ENCODE measurements at regions not wholly inside any gene's neighbourhood (a gene's known extent, or its start where the extent isn't known, plus 50 kb on each side); places are given as distances from the start of the nearest gene placed in this dataset.

DNA sequence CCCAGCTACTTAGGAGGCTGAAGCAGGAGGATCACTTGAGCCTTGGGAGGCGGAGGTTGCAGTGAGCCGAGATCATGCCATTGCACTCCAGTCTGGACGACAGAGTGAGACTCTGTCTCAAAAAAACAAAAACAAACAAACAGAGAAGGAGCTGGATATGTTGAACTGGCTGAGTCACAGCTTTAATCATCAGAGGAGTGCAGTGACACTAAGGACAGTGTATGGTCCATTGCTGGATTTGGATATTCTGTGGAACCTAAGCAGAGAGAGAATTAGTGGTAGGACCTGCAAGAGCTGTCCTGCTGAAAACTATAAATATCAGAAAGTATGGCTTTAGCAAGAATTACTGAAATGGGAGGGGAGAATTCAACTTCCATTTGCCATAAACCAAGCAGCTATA is 163.0 kb upstream of the PELI2 start:
- Histone ChIP-seq H3K9ac (ENCODE audit: low read length in 5 of 5) (no peak overlapping the region), H3K4me1 (ENCODE audit: control insufficient read depth in 5 of 5, insufficient read depth in 5 of 5, low read length in 5 of 5) (no peaks in the 10 kb centered on the region)

DNA sequence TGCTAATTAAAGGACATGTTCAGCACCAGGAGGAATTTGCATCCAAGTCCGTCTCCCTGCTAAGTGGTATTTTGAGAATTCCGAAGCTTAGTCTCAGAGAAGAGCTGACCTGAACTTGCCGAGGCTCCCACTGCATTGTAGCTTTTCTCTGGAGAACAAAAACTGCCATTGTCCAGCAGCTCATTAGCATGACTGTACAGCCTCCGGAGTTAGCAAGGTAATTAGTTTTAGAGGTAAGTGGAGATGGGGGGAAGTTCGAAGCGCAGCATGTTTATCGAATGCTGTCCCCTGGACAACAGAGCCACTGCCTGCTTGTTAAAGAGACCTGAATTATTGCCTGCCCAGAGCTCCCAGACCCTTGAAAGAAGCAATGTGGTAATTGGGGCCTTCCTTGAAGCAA is 160.3 kb upstream of the PELI2 start:
- Histone ChIP-seq H3K4me1 (ENCODE audit: control insufficient read depth in 5 of 5, insufficient read depth in 5 of 5, low read length in 5 of 5) (no peaks in the 10 kb centered on the region), H3K9me3 (ENCODE audit: control insufficient read depth in 5 of 5, low read length in 5 of 5) (no peaks in the 10 kb centered on the region), H3K27me3 (ENCODE audit: control insufficient read depth in 5 of 5, insufficient read depth in 4 of 5, low read length in 5 of 5) (peaks cover 0 to 5% (median 0%) of the 10 kb centered on the region in 5 donors), H3K27ac (ENCODE audit: low read depth, low read length) (no peak overlapping the region), H3K4me3 (ENCODE audit: low read depth in 1 of 5, low read length in 5 of 5) (no peak overlapping the region), H3K9ac (ENCODE audit: low read length in 5 of 5) (no peak overlapping the region), H3K36me3 (ENCODE audit: control insufficient read depth in 5 of 5, insufficient read depth in 5 of 5, low read length in 5 of 5) (no peaks in the 10 kb centered on the region)

More for the DNA sequence above, 163.0 kb upstream of the PELI2 start:
- H3K27me3 ChIP-seq (ENCODE audit: control insufficient read depth in 5 of 5, insufficient read depth in 4 of 5, low read length in 5 of 5), result peaks cover 0 to 5% (median 0%) of the 10 kb centered on the region in 5 donors
- no peak overlapping the region for H3K4me3 ChIP-seq (ENCODE audit: low read depth in 1 of 5, low read length in 5 of 5)
- H3K9me3 ChIP-seq (ENCODE audit: control insufficient read depth in 5 of 5, low read length in 5 of 5), result no peaks in the 10 kb centered on the region
- H3K36me3 ChIP-seq (ENCODE audit: control insufficient read depth in 5 of 5, insufficient read depth in 5 of 5, low read length in 5 of 5), result no peaks in the 10 kb centered on the region
- H3K27ac ChIP-seq (ENCODE audit: low read depth, low read length), result no peak overlapping the region

DNA sequence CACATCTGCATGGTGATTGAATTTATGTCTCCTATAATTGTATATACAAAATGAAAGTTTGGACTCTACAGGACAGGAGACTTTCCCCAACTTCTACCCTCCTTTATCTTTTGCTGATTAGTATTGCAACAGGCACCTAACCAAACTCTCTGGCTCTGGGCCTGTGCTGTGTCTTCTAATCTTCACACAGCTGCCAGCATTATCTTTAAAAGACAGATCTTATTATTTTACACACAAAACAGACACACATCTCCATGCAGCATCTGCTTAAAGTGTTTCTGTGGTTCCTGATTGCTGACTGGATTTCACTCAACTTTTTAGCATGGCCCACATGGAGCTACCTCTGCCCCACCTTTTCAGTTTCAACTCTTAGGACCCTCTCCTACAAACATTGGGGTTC is 154.9 kb upstream of the PELI2 start:
- H3K9ac ChIP-seq (ENCODE audit: low read length in 5 of 5), result no peak overlapping the region
- H3K4me1 ChIP-seq (ENCODE audit: control insufficient read depth in 5 of 5, insufficient read depth in 5 of 5, low read length in 5 of 5), result no peaks in the 10 kb centered on the region
- no peak overlapping the region for H3K27ac ChIP-seq (ENCODE audit: low read depth, low read length)
- H3K36me3 ChIP-seq (ENCODE audit: control insufficient read depth in 5 of 5, insufficient read depth in 5 of 5, low read length in 5 of 5), result no peaks in the 10 kb centered on the region
- H3K9me3 ChIP-seq (ENCODE audit: control insufficient read depth in 5 of 5, low read length in 5 of 5), result no peaks in the 10 kb centered on the region
- H3K4me3 ChIP-seq (ENCODE audit: low read depth in 1 of 5, low read length in 5 of 5), result no peak overlapping the region
- no peaks in the 10 kb centered on the region for H3K27me3 ChIP-seq (ENCODE audit: control insufficient read depth in 5 of 5, insufficient read depth in 4 of 5, low read length in 5 of 5)

DNA sequence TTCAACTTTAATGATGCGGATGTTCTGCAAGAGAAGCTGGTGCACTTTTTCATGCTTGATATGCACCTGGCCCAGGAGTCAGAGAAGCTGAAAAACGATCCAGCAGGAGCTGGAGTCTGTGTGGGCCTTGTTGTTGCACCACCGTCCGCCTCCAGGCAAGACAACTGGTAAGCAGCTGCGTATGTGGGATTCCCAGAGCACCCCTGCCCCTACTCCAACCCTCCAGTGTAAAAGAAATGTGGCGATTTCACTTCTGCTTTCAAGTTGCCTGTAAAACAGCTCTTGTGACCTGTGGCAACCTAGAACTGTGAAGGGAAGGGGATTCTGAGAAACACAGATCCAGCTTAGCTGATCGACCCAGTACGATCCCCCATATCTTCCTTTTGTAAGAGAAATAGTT is 154.1 kb upstream of the PELI2 start:
- Histone ChIP-seq H3K4me3 (ENCODE audit: low read depth in 1 of 5, low read length in 5 of 5) (no peak overlapping the region), H3K9ac (ENCODE audit: low read length in 5 of 5) (no peak overlapping the region), H3K4me1 (ENCODE audit: control insufficient read depth in 5 of 5, insufficient read depth in 5 of 5, low read length in 5 of 5) (no peaks in the 10 kb centered on the region), H3K9me3 (ENCODE audit: control insufficient read depth in 5 of 5, low read length in 5 of 5) (no peaks in the 10 kb centered on the region), H3K27ac (ENCODE audit: low read depth, low read length) (no peak overlapping the region), H3K36me3 (ENCODE audit: control insufficient read depth in 5 of 5, insufficient read depth in 5 of 5, low read length in 5 of 5) (no peaks in the 10 kb centered on the region), H3K27me3 (ENCODE audit: control insufficient read depth in 5 of 5, insufficient read depth in 4 of 5, low read length in 5 of 5) (no peaks in the 10 kb centered on the region)

DNA sequence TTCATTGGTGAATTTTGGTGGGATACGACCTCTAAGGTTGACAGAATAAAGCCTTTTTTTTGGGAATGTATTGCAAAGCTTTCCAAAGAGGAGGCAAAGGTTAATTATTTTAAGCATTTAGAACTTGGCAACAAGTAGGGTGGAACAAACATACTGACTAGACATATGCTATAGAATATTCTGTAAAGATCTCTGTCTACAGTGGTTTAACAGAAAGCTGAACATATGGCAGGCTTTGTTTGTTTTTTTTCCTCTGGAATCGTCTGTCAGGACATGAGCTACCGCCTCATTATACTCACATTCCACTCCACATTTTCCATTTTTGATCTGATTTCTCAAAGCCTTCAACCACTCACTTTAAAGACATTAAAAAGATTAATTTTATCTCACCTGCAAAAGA is 153.4 kb upstream of the PELI2 start:
- no peaks in the 10 kb centered on the region for H3K4me1 ChIP-seq (ENCODE audit: control insufficient read depth in 5 of 5, insufficient read depth in 5 of 5, low read length in 5 of 5)
- H3K9ac ChIP-seq (ENCODE audit: low read length in 5 of 5), result no peak overlapping the region
- H3K4me3 ChIP-seq (ENCODE audit: low read depth in 1 of 5, low read length in 5 of 5), result no peak overlapping the region
- no peak overlapping the region for H3K27ac ChIP-seq (ENCODE audit: low read depth, low read length)
- no peaks in the 10 kb centered on the region for H3K9me3 ChIP-seq (ENCODE audit: control insufficient read depth in 5 of 5, low read length in 5 of 5)
- H3K36me3 ChIP-seq (ENCODE audit: control insufficient read depth in 5 of 5, insufficient read depth in 5 of 5, low read length in 5 of 5), result no peaks in the 10 kb centered on the region
- no peaks in the 10 kb centered on the region for H3K27me3 ChIP-seq (ENCODE audit: control insufficient read depth in 5 of 5, insufficient read depth in 4 of 5, low read length in 5 of 5)

DNA sequence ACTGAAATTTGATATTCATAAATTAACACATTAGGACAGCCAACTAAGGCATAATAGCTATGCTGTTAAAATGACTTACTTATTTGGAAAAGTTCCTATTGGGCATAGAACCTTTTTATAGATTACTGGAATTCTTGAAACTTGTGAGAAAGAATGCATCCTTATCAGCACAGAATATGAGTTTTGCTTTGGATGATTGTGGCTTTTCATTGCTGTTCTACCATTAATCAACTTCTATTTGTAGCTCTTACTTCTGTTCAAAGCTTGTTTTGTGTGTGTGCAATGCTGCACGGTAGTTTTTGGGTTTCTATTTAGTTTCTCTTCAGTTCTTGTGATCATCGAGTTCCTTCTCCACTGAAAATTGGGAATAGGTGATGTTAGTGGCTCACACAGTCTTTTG is 152.4 kb upstream of the PELI2 start:
- H3K9ac ChIP-seq (ENCODE audit: low read length in 5 of 5), result no peak overlapping the region
- H3K36me3 ChIP-seq (ENCODE audit: control insufficient read depth in 5 of 5, insufficient read depth in 5 of 5, low read length in 5 of 5), result no peaks in the 10 kb centered on the region

DNA sequence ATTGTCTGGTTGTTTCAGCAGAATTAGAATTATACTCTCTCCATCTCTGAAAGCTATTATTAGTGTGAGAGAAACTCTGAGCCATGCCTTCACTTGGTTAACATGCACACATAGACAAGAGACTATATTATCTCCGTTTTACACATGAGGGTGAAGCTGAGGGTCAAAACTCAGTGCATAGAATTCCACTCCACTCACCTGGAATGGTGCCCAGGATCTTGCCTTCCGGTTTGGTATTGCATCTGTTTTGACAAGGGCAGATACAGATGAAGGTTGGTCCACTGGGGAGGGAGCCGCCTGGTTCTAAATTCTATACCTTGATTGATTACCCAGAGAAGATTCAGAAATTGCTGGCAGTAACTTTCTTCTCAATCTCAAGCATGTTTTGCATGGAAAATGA is 149.5 kb upstream of the PELI2 start:
- H3K4me1 ChIP-seq (ENCODE audit: control insufficient read depth in 5 of 5, insufficient read depth in 5 of 5, low read length in 5 of 5), result no peaks in the 10 kb centered on the region
- no peaks in the 10 kb centered on the region for H3K36me3 ChIP-seq (ENCODE audit: control insufficient read depth in 5 of 5, insufficient read depth in 5 of 5, low read length in 5 of 5)
- no peaks in the 10 kb centered on the region for H3K9me3 ChIP-seq (ENCODE audit: control insufficient read depth in 5 of 5, low read length in 5 of 5)
- H3K9ac ChIP-seq (ENCODE audit: low read length in 5 of 5), result no peak overlapping the region
- no peak overlapping the region for H3K27ac ChIP-seq (ENCODE audit: low read depth, low read length)
- no peaks in the 10 kb centered on the region for H3K27me3 ChIP-seq (ENCODE audit: control insufficient read depth in 5 of 5, insufficient read depth in 4 of 5, low read length in 5 of 5)
- H3K4me3 ChIP-seq (ENCODE audit: low read depth in 1 of 5, low read length in 5 of 5), result no peak overlapping the region

More for the DNA sequence above, 152.4 kb upstream of the PELI2 start:
- Histone ChIP-seq H3K4me3 (ENCODE audit: low read depth in 1 of 5, low read length in 5 of 5) (no peak overlapping the region), H3K27me3 (ENCODE audit: control insufficient read depth in 5 of 5, insufficient read depth in 4 of 5, low read length in 5 of 5) (no peaks in the 10 kb centered on the region), H3K4me1 (ENCODE audit: control insufficient read depth in 5 of 5, insufficient read depth in 5 of 5, low read length in 5 of 5) (no peaks in the 10 kb centered on the region), H3K27ac (ENCODE audit: low read depth, low read length) (no peak overlapping the region), H3K9me3 (ENCODE audit: control insufficient read depth in 5 of 5, low read length in 5 of 5) (no peaks in the 10 kb centered on the region)

DNA sequence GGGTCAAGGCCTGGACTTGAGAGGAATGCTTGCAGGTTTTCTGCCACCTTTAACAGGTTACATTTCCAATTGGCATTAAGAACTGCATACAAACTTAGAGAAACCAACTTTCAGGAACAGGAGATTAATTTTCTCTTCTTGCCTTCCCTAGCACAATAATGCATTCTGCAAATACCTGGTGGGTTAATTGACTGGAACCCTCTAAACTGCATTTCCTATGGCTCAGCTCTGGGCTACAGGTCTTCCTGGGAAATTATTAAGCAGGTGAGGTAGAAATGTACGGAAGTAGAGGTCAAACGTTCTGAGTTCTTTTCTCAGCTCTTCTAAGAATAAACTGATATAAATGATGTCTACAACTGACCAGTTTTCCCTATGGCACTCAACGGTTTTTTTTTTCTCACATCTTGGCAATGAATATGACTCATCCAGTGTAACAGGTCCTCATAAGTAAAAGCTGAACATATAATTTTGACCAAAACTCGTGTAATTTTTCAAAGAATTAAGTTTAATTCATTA is 144.9 kb upstream of the PELI2 start:
- no peak overlapping the region for H3K9ac ChIP-seq (ENCODE audit: low read length in 5 of 5)
- no peaks in the 10 kb centered on the region for H3K36me3 ChIP-seq (ENCODE audit: control insufficient read depth in 5 of 5, insufficient read depth in 5 of 5, low read length in 5 of 5)
- H3K4me3 ChIP-seq (ENCODE audit: low read depth in 1 of 5, low read length in 5 of 5), result no peak overlapping the region
- H3K4me1 ChIP-seq (ENCODE audit: control insufficient read depth in 5 of 5, insufficient read depth in 5 of 5, low read length in 5 of 5), result no peaks in the 10 kb centered on the region
- H3K27ac ChIP-seq (ENCODE audit: low read depth, low read length), result no peak overlapping the region
- H3K27me3 ChIP-seq (ENCODE audit: control insufficient read depth in 5 of 5, insufficient read depth in 4 of 5, low read length in 5 of 5), result no peaks in the 10 kb centered on the region
- H3K9me3 ChIP-seq (ENCODE audit: control insufficient read depth in 5 of 5, low read length in 5 of 5), result no peaks in the 10 kb centered on the region

DNA sequence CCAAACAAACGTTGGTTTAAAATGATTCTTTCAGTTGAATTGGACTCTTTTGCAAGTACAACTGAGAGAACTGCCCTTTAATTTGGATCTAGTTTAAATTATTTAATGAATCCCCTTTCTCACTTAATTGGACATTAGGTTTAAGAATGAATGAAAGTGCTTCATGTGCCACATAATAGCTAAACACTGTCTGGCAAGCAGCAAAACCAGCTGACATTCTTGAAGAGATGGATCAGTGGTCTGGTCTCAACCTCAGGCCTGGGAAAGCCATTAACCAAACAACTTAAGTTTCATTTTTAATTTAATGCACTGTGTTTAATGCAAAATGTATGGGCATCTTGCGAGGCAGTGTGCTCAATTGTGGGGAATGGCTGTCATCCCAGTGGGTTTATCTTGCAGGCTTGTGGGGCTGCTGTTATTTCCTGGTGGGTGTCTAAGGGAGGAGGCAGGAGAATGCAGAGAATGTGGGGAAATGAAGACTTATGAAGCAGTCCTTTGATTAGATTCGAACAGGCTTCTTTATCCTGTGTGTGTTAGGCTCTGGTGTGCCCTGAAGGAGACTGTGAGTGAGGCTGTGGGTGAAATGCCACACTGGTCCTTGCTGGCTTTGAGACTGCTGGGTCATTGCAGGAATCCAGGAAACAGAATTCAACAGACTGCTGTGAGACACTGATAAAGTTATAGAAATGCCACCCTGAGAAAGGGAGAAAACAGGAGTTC is 144.1 kb upstream of the PELI2 start:
- no peak overlapping the region for H3K27ac ChIP-seq (ENCODE audit: low read depth, low read length)

DNA sequence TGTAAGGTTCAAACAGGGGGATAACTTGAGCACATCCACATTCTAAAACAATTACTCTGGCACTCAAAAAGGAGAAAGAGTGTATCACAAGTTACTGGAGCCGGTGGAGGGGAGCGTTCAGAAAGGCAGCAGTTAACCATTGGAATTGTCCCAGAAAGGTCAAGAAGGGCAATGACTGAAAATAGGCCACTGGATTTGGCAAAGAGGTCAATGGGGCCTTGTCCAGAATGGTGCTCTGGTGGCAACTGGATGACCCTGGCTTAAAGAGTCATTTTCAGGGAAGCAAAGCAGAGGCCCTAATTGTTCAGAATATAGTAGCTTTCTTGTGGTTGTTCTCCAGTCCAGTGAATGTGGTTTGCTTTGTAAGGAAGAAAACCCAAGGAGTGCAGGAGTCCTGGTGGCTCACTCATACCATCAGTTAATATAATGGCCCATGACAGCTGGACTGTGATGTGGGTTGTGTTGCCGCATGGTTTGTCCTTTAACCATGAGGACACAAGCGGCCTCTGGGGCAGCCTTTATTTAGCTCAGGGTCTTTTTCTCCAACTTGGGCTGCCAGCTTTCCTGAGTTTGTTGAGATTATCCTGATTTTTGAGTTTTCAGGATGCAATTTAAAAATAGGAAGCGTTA is 142.8 kb upstream of the PELI2 start:
- Histone ChIP-seq H3K27me3 (ENCODE audit: control insufficient read depth in 5 of 5, insufficient read depth in 4 of 5, low read length in 5 of 5) (no peaks in the 10 kb centered on the region), H3K27ac (ENCODE audit: low read depth, low read length) (no peak overlapping the region), H3K4me1 (ENCODE audit: control insufficient read depth in 5 of 5, insufficient read depth in 5 of 5, low read length in 5 of 5) (no peaks in the 10 kb centered on the region)

More for the DNA sequence above, 144.1 kb upstream of the PELI2 start:
- Histone ChIP-seq H3K9me3 (ENCODE audit: control insufficient read depth in 5 of 5, low read length in 5 of 5) (no peaks in the 10 kb centered on the region), H3K9ac (ENCODE audit: low read length in 5 of 5) (no peak overlapping the region), H3K36me3 (ENCODE audit: control insufficient read depth in 5 of 5, insufficient read depth in 5 of 5, low read length in 5 of 5) (no peaks in the 10 kb centered on the region), H3K27me3 (ENCODE audit: control insufficient read depth in 5 of 5, insufficient read depth in 4 of 5, low read length in 5 of 5) (no peaks in the 10 kb centered on the region), H3K4me3 (ENCODE audit: low read depth in 1 of 5, low read length in 5 of 5) (no peak overlapping the region), H3K4me1 (ENCODE audit: control insufficient read depth in 5 of 5, insufficient read depth in 5 of 5, low read length in 5 of 5) (no peaks in the 10 kb centered on the region)

More for the DNA sequence above, 142.8 kb upstream of the PELI2 start:
- Histone ChIP-seq H3K4me3 (ENCODE audit: low read depth in 1 of 5, low read length in 5 of 5) (no peak overlapping the region), H3K36me3 (ENCODE audit: control insufficient read depth in 5 of 5, insufficient read depth in 5 of 5, low read length in 5 of 5) (no peaks in the 10 kb centered on the region), H3K9ac (ENCODE audit: low read length in 5 of 5) (no peak overlapping the region), H3K9me3 (ENCODE audit: control insufficient read depth in 5 of 5, low read length in 5 of 5) (peaks cover 0 to 1% (median 0%) of the 10 kb centered on the region in 5 donors)

Measured in subcutaneous abdominal adipose tissue (tissue), 5 donors.